Mesenchymal stem cell (in vitro differentiated cells and primary cell): ENCODE measurements at regions not wholly inside any gene's neighbourhood (a gene's known extent, or its start where the extent isn't known, plus 50 kb on each side); places are given as distances from the start of the nearest gene placed in this dataset.

ENCODE experiments used
- DNase-seq: peaks from one replicate; pipeline ENCODE4 v3.0.0-alpha.2; 2013
- H2AFZ ChIP-seq: one replicate; pipeline ENCODE4 v1.6.1; 2013; ENCODE audit warnings: low read depth, mild to moderate bottlenecking, control low read depth, inconsistent platforms, low read length, moderate library complexity
- H2AK5ac ChIP-seq: 2 replicates; pipeline ENCODE4 v1.6.1; 2013; ENCODE audit warnings: low read length, moderate library complexity, mild to moderate bottlenecking, inconsistent platforms; ENCODE audit not compliant: severe bottlenecking
- H2BK120ac ChIP-seq: one replicate; pipeline ENCODE4 v1.6.1; 2013; ENCODE audit warnings: low read depth, mild to moderate bottlenecking, inconsistent platforms, low read length, moderate library complexity
- H2BK12ac ChIP-seq, 2 experiments: one replicate each; pipeline ENCODE4 v1.6.1; 2013; ENCODE audit warnings: inconsistent platforms in 2 of 2, low read length in 2 of 2, mild to moderate bottlenecking in 2 of 2, moderate library complexity in 2 of 2, control low read depth in 1 of 2
- H2BK15ac ChIP-seq: one replicate; pipeline ENCODE4 v1.6.1; 2013; ENCODE audit warnings: mild to moderate bottlenecking, low read depth, inconsistent platforms; ENCODE audit not compliant: poor library complexity, severe bottlenecking
- H2BK5ac ChIP-seq: 2 replicates; pipeline ENCODE4 v1.6.1; 2013; ENCODE audit warnings: low read depth, mild to moderate bottlenecking, low read length, control low read depth, inconsistent platforms; ENCODE audit not compliant: poor library complexity, severe bottlenecking
- H3K14ac ChIP-seq, 2 experiments: one replicate each; pipeline ENCODE4 v1.6.1; 2013; ENCODE audit warnings: inconsistent platforms in 2 of 2, low read length in 2 of 2, control low read depth in 1 of 2, mild to moderate bottlenecking in 1 of 2, moderate library complexity in 1 of 2
- H3K18ac ChIP-seq, 2 experiments: one replicate each; pipeline ENCODE4 v1.6.1; 2013; ENCODE audit warnings: inconsistent platforms in 2 of 2, low read length in 2 of 2, control low read depth in 1 of 2, low read depth in 1 of 2, mild to moderate bottlenecking in 1 of 2
- H3K23ac ChIP-seq, 2 experiments: one replicate each; pipeline ENCODE4 v1.6.1; 2013; ENCODE audit warnings: inconsistent platforms in 2 of 2, low read length in 2 of 2, mild to moderate bottlenecking in 2 of 2, moderate library complexity in 2 of 2, control low read depth in 1 of 2
- H3K27ac ChIP-seq: 2 replicates; pipeline ENCODE4 v1.5.1; 2013; ENCODE audit warnings: mild to moderate bottlenecking, moderate library complexity, low read length, control low read depth, inconsistent platforms; ENCODE audit not compliant: poor library complexity, severe bottlenecking
- H3K27me3 ChIP-seq, 2 experiments: 2 replicates each; pipeline versions ENCODE4 v1.6.1 to v1.7.0; 2013; ENCODE audit warnings: low read length in 2 of 2, mild to moderate bottlenecking in 2 of 2, moderate library complexity in 2 of 2, control low read depth in 1 of 2, inconsistent platforms in 1 of 2; ENCODE audit not compliant: control insufficient read depth in 1 of 2, insufficient read depth in 1 of 2
- H3K36me3 ChIP-seq, 2 experiments: 2 replicates each; pipeline versions ENCODE4 v1.6.1 to v1.7.0; 2013; ENCODE audit warnings: low read length in 2 of 2, control low read depth in 1 of 2, inconsistent platforms in 1 of 2, low read depth in 1 of 2, mild to moderate bottlenecking in 1 of 2; ENCODE audit not compliant: insufficient read depth in 2 of 2, control insufficient read depth in 1 of 2
- H3K4ac ChIP-seq, 2 experiments: one replicate each; pipeline ENCODE4 v1.6.1; 2013; ENCODE audit warnings: inconsistent platforms in 2 of 2, low read length in 2 of 2, mild to moderate bottlenecking in 2 of 2, moderate library complexity in 2 of 2, control low read depth in 1 of 2, low read depth in 1 of 2
- H3K4me1 ChIP-seq: 2 replicates; pipeline ENCODE4 v1.6.1; 2013; ENCODE audit warnings: low read depth, low read length, control low read depth; ENCODE audit not compliant: control insufficient read depth, insufficient read depth
- H3K4me2 ChIP-seq: 2 replicates; pipeline ENCODE4 v1.6.1; 2013; ENCODE audit warnings: low read length, mild to moderate bottlenecking, inconsistent platforms; ENCODE audit not compliant: poor library complexity, severe bottlenecking
- H3K4me3 ChIP-seq, 2 experiments: 2 replicates each; pipeline versions ENCODE4 v1.5.1 to v1.7.0; 2013; ENCODE audit warnings: low read length in 2 of 2, mild to moderate bottlenecking in 2 of 2, control low read depth in 1 of 2, low read depth in 1 of 2; ENCODE audit not compliant: insufficient read depth in 1 of 2
- H3K79me1 ChIP-seq: replicated peaks from 2 replicates; pipeline ENCODE4 v1.6.1; 2013; ENCODE audit warnings: mild to moderate bottlenecking, control low read depth, low read length, inconsistent platforms; ENCODE audit not compliant: poor library complexity, severe bottlenecking
- H3K9ac ChIP-seq: 2 replicates; pipeline ENCODE4 v1.7.0; 2013; ENCODE audit warnings: mild to moderate bottlenecking, low read length, moderate library complexity
- H3K9me3 ChIP-seq: 2 replicates; pipeline ENCODE4 v1.7.0; 2013; ENCODE audit warnings: mild to moderate bottlenecking, low read length; ENCODE audit not compliant: control insufficient read depth
- H4K8ac ChIP-seq: one replicate; pipeline ENCODE4 v1.6.1; 2013; ENCODE audit warnings: inconsistent platforms, mild to moderate bottlenecking, low read length, moderate library complexity
- H4K91ac ChIP-seq: one replicate; pipeline ENCODE4 v1.6.1; 2013; ENCODE audit warnings: mild to moderate bottlenecking, low read length, inconsistent platforms
- WGBS: methylation state at CpG from one replicate; pipeline ENCODE4 v1.1.7; 2013; ENCODE audit warnings: mixed read lengths; 5-methylcytosine and 5-hydroxymethylcytosine counted together

GRCh38 chr13:80599765-80600164 is 258.8 kb upstream of the SPRY2 start:
- Histone ChIP-seq H3K4me1 (no peaks in the 10 kb centered on the region), H3K27ac (no peak overlapping the region), H3K79me1 (no peaks in the 10 kb centered on the region), H2BK15ac (no peak overlapping the region), H3K9me3 (no peaks in the 10 kb centered on the region), H3K4ac (no peak overlapping the region), H2AFZ (no peak overlapping the region), H3K27me3 (no peaks in the 10 kb centered on the region), H2BK12ac (no peak overlapping the region), H4K8ac (no peak overlapping the region), H4K91ac (no peak overlapping the region), H3K4me2 (no peak overlapping the region), H3K36me3 (no peaks in the 10 kb centered on the region), H2BK120ac (no peak overlapping the region), H3K18ac (no peak overlapping the region), H3K23ac (no peak overlapping the region), H3K9ac (no peak overlapping the region), H3K14ac (no peak overlapping the region), H2AK5ac (no peak overlapping the region), H3K4me3 (no peak overlapping the region), H2BK5ac (no peak overlapping the region)
- peak; percentile 27 for DNase-seq

- no peak overlapping the region for H3K27ac ChIP-seq
- no peak overlapping the region for H2AFZ ChIP-seq
- no peak overlapping the region for H4K91ac ChIP-seq
- H3K9me3 ChIP-seq: no peaks in the 10 kb centered on the region
- H3K14ac ChIP-seq: no peak overlapping the region
- no peaks in the 10 kb centered on the region for H3K27me3 ChIP-seq
- no peak overlapping the region for H2BK120ac ChIP-seq
- H4K8ac ChIP-seq: no peak overlapping the region
- H2BK15ac ChIP-seq: no peak overlapping the region
- no peaks in the 10 kb centered on the region for H3K4me1 ChIP-seq
- H3K4ac ChIP-seq: no peak overlapping the region
- H3K36me3 ChIP-seq: no peaks in the 10 kb centered on the region
- no peak overlapping the region for H3K23ac ChIP-seq
- no peak overlapping the region for H3K4me2 ChIP-seq
- no peak overlapping the region for H3K9ac ChIP-seq
- no peak overlapping the region for H2BK12ac ChIP-seq
- WGBS: 91% methylated on average over 3 of the region's 3 CpGs
- no peaks in the 10 kb centered on the region for H3K79me1 ChIP-seq
- no peak overlapping the region for H3K18ac ChIP-seq
- no peak overlapping the region for H3K4me3 ChIP-seq
- no peak overlapping the region for H2AK5ac ChIP-seq
- DNase-seq: no peak
- no peak overlapping the region for H2BK5ac ChIP-seq
Observed at GRCh38 chr13:80598189-80598588, 257.3 kb upstream of the SPRY2 start.

GRCh38 chr13:80591976-80592740 is 251.2 kb upstream of the SPRY2 start:
- H3K9ac ChIP-seq: no peak overlapping the region
- H2BK12ac ChIP-seq: no peak overlapping the region
- H2BK120ac ChIP-seq: no peak overlapping the region
- peak; percentile 49 for DNase-seq
- H3K79me1 ChIP-seq: no peaks in the 10 kb centered on the region
- H3K14ac ChIP-seq: no peak overlapping the region
- no peaks in the 10 kb centered on the region for H3K4me1 ChIP-seq
- H4K91ac ChIP-seq: no peak overlapping the region
- H3K23ac ChIP-seq: no peak overlapping the region
- H3K27me3 ChIP-seq: no peaks in the 10 kb centered on the region
- no peak overlapping the region for H4K8ac ChIP-seq
- WGBS: no CpG with 5 or more reads among the region's 4 CpGs
- H3K27ac ChIP-seq: no peak overlapping the region
- H3K9me3 ChIP-seq: peaks cover 20% of the 10 kb centered on the region
- no peak overlapping the region for H3K18ac ChIP-seq
- H3K4ac ChIP-seq: no peak overlapping the region
- no peak overlapping the region for H2AFZ ChIP-seq
- H3K36me3 ChIP-seq: no peaks in the 10 kb centered on the region
- no peak overlapping the region for H2AK5ac ChIP-seq
- no peak overlapping the region for H3K4me2 ChIP-seq
- no peak overlapping the region for H2BK5ac ChIP-seq
- no peak overlapping the region for H2BK15ac ChIP-seq
- H3K4me3 ChIP-seq: no peak overlapping the region

- H3K14ac ChIP-seq: no peak overlapping the region
- H3K18ac ChIP-seq: no peak overlapping the region
- DNase-seq: no peak
- H3K27me3 ChIP-seq: no peaks in the 10 kb centered on the region
- no peak overlapping the region for H3K27ac ChIP-seq
- H2AK5ac ChIP-seq: no peak overlapping the region
- H2BK12ac ChIP-seq: peak overlapping the region in 1 of 2 experiments; percentile 10
- no peak overlapping the region for H2BK120ac ChIP-seq
- H3K36me3 ChIP-seq: no peaks in the 10 kb centered on the region
- H2BK5ac ChIP-seq: no peak overlapping the region
- no peak overlapping the region for H2AFZ ChIP-seq
- no peak overlapping the region for H2BK15ac ChIP-seq
- H3K4ac ChIP-seq: no peak overlapping the region
- no peak overlapping the region for H3K4me2 ChIP-seq
- H3K23ac ChIP-seq: no peak overlapping the region
- no peak overlapping the region for H3K9ac ChIP-seq
- no peak overlapping the region for H4K8ac ChIP-seq
- H3K4me1 ChIP-seq: no peaks in the 10 kb centered on the region
- peaks cover 20% of the 10 kb centered on the region for H3K9me3 ChIP-seq
- no peak overlapping the region for H4K91ac ChIP-seq
- no peaks in the 10 kb centered on the region for H3K79me1 ChIP-seq
- no peak overlapping the region for H3K4me3 ChIP-seq
- 98% methylated on average over 3 of the region's 3 CpGs for WGBS
Observed at GRCh38 chr13:80590551-80590950, 249.6 kb upstream of the SPRY2 start.
